Right atrium auricular region (tissue), 2 donors: ENCODE measurements at regions not wholly inside any gene's neighbourhood (a gene's known extent, or its start where the extent isn't known, plus 50 kb on each side); places are given as distances from the start of the nearest gene placed in this dataset.

Source experiments
- DNase-seq: peaks from one replicate; pipeline ENCODE4 v3.0.0-alpha.2; 2019; ENCODE audit warnings: low spot score
- H3K27ac ChIP-seq, 2 donors: fragments of 200-600 bp; sonication (generic); 1 replicate in 1 of 2; 2 replicates in 1 of 2; pipeline ENCODE4 v1.5.1; 2016 to 2019
- H3K27me3 ChIP-seq, 2 donors: fragments of 200-600 bp; sonication (generic); one replicate each; pipeline versions ENCODE4 v1.5.1 to v1.6.0; 2017 to 2019
- H3K36me3 ChIP-seq: fragments of 200-600 bp; sonication (generic); one replicate; pipeline ENCODE4 v1.5.1; 2016
- H3K4me1 ChIP-seq, 2 donors: fragments of 200-600 bp; sonication (generic); one replicate each; pipeline versions ENCODE4 v1.5.1 to v1.6.0; 2017 to 2019
- H3K4me3 ChIP-seq, 2 donors: fragments of 200-600 bp; sonication (generic); 1 replicate in 1 of 2; 2 replicates in 1 of 2; pipeline ENCODE4 v1.5.1; 2017 to 2019; ENCODE audit warnings: mild to moderate bottlenecking in 1 of 2, moderate library complexity in 1 of 2
- H3K9me3 ChIP-seq, 2 donors: fragments of 200-600 bp; sonication (generic); one replicate each; pipeline ENCODE4 v1.5.1; 2019
- CTCF ChIP-seq, 2 donors: fragments of 200-600 bp; sonication (generic); IDR thresholded peaks; one replicate each; pipeline ENCODE4 v1.5.1; 2019; ENCODE audit warnings: antibody characterized with exemption in 2 of 2

DNA sequence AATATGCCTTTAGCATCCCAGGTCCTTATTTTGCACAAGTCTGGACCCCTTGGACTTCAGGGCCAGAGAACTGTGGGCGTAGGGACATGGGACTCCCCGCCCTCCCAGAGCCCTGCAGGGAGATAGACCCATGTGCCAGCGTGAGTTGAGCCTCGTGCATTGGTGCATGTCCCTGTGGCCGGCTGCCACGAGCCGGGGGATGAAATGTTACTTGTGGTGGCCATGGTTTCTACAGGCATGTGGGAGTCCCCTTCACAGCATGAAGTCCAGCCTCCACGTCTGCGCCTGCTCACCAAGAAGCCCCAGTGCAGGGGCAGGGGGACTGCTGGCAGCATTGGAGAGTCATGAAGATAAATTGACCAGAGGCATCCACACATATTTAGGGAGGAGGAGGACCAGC is 470.0 kb downstream of the BCL11B start:
- TF ChIP-seq CTCF (IDR thresholded peaks at IDR 0.05) = no peak
- Histone ChIP-seq H3K36me3 (no peaks in the 10 kb centered on the region), H3K27me3 (no peaks in the 10 kb centered on the region), H3K27ac (no peak overlapping the region), H3K4me1 (no peaks in the 10 kb centered on the region), H3K9me3 (no peaks in the 10 kb centered on the region), H3K4me3 (no peak overlapping the region)
- no peak for DNase-seq

DNA sequence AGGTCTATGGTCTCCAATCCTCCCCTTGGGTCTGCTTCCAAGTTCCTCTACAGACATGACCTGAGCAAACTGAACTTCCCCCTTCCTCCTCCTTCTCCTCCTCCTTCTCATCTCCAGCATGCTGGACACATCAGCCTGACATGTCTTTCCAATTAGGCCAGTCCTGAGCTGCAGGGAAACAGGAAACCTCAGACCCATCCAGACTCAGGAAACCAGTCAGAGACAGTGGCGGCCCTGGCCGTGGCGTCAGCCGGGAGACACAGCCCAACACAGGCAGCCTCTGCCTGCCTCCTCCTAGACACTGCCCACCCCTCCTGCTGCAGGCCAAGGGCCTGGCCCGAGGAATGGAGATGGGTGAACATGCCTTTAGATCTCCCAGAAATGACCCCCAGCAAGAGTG is 468.8 kb downstream of the BCL11B start:
- no peak overlapping the region for H3K27ac ChIP-seq
- no peaks in the 10 kb centered on the region for H3K4me1 ChIP-seq
- H3K27me3 ChIP-seq = no peaks in the 10 kb centered on the region
- no peak for TF ChIP-seq CTCF (IDR thresholded peaks at IDR 0.05)
- H3K36me3 ChIP-seq = no peaks in the 10 kb centered on the region
- H3K9me3 ChIP-seq = no peaks in the 10 kb centered on the region
- DNase-seq = no peak
- no peak overlapping the region for H3K4me3 ChIP-seq

- TF ChIP-seq CTCF (IDR thresholded peaks at IDR 0.05) = no peak
- H3K27me3 ChIP-seq = no peaks in the 10 kb centered on the region
Measured at GRCh38 chr14:98808494-98809407, 463.2 kb downstream of the BCL11B start.

DNA sequence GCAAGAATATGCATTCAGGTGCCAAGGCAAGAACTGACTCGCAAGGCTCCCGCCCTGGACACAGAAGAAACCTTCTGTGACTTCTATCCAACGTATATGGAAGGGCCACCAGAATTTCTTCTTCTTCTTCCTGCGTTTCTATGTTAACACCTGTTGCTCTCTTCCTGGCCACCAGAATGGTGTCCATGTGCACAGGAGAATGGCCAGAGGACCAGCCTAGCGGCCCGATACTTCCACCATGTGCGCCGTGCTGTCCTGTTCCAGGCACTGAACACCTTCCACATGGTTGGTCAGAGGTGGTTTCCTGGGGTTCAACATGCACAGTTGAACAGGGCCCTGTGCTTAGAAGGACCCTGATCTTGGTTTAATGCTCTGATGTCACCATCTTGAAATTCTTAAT is 455.8 kb downstream of the BCL11B start:
- Histone ChIP-seq H3K27me3 (no peaks in the 10 kb centered on the region), H3K4me1 (no peaks in the 10 kb centered on the region), H3K27ac (no peak overlapping the region), H3K4me3 (no peak overlapping the region), H3K36me3 (no peaks in the 10 kb centered on the region), H3K9me3 (no peaks in the 10 kb centered on the region)
- DNase-seq = no peak
- no peak for TF ChIP-seq CTCF (IDR thresholded peaks at IDR 0.05)

More at GRCh38 chr14:98808494-98809407, 463.2 kb downstream of the BCL11B start:
- Histone ChIP-seq H3K4me1 (no peaks in the 10 kb centered on the region), H3K4me3 (no peak overlapping the region), H3K27ac (no peak overlapping the region), H3K9me3 (no peaks in the 10 kb centered on the region), H3K36me3 (no peaks in the 10 kb centered on the region)
- DNase-seq = no peak

GRCh38 chr14:98816720-98817119 is 455.3 kb downstream of the BCL11B start:
- Histone ChIP-seq H3K4me1 (no peaks in the 10 kb centered on the region), H3K27me3 (no peaks in the 10 kb centered on the region), H3K9me3 (no peaks in the 10 kb centered on the region), H3K36me3 (no peaks in the 10 kb centered on the region), H3K27ac (no peak overlapping the region), H3K4me3 (no peak overlapping the region)
- no peak for TF ChIP-seq CTCF (IDR thresholded peaks at IDR 0.05)
- DNase-seq = no peak
